Fibroblast of skin of right biceps (primary cell): ENCODE measurements at regions not wholly inside any gene's neighbourhood (a gene's known extent, or its start where the extent isn't known, plus 50 kb on each side); places are given as distances from the start of the nearest gene placed in this dataset.
A peak's percentile ranks its signal among the peaks of the same experiment; 100 is the strongest.

ENCODE experiments used
- DNase-seq: peaks from one replicate; pipeline ENCODE4 v3.0.0-alpha.2; 2013

- no peak for DNase-seq
These were observed 509.4 kb upstream of the SETBP1 start for GRCh38 chr18:44171301-44171700.

- no peak for DNase-seq
These were observed 504.8 kb upstream of the SETBP1 start for GRCh38 chr18:44175891-44176290.

- peak; percentile 13 for DNase-seq
These were observed 502.2 kb upstream of the SETBP1 start for GRCh38 chr18:44178476-44178875.

- DNase-seq: no peak
These were observed 501.0 kb upstream of the SETBP1 start for GRCh38 chr18:44179693-44180092.

- peak; percentile 54 for DNase-seq
These were observed 500.0 kb upstream of the SETBP1 start for GRCh38 chr18:44180683-44181082.

- DNase-seq: peak; percentile 9
These were observed 498.5 kb upstream of the SETBP1 start for GRCh38 chr18:44181951-44182747.

- peak; percentile 51 for DNase-seq
These were observed 494.7 kb upstream of the SETBP1 start for GRCh38 chr18:44186001-44186400.

- no peak for DNase-seq
These were observed 493.6 kb upstream of the SETBP1 start for GRCh38 chr18:44187090-44187489.

GRCh38 chr18:44195394-44196140 is 485.1 kb upstream of the SETBP1 start:
- DNase-seq: no peak

GRCh38 chr18:44197832-44198611 is 482.7 kb upstream of the SETBP1 start:
- DNase-seq: peak; percentile 2

GRCh38 chr18:44198612-44199284 is 481.9 kb upstream of the SETBP1 start:
- DNase-seq: no peak

GRCh38 chr18:44213293-44213692 is 467.4 kb upstream of the SETBP1 start:
- no peak for DNase-seq

GRCh38 chr18:44214396-44214795 is 466.3 kb upstream of the SETBP1 start:
- no peak for DNase-seq

- no peak for DNase-seq
These were observed 464.5 kb upstream of the SETBP1 start for GRCh38 chr18:44216169-44216568.

GRCh38 chr18:44227501-44227900 is 453.2 kb upstream of the SETBP1 start:
- no peak for DNase-seq

GRCh38 chr18:44229693-44230108 is 451.0 kb upstream of the SETBP1 start:
- peak; percentile 53 for DNase-seq

- DNase-seq: no peak
These were observed 448.8 kb upstream of the SETBP1 start for GRCh38 chr18:44231936-44232335.

- DNase-seq: no peak
These were observed 448.2 kb upstream of the SETBP1 start for GRCh38 chr18:44232500-44232899.

- DNase-seq: peak; percentile 53
These were observed 442.2 kb upstream of the SETBP1 start for GRCh38 chr18:44238454-44238853.

GRCh38 chr18:44238911-44239310 is 441.8 kb upstream of the SETBP1 start:
- no peak for DNase-seq

GRCh38 chr18:44241020-44241419 is 439.7 kb upstream of the SETBP1 start:
- DNase-seq: no peak

GRCh38 chr18:44245019-44245418 is 435.7 kb upstream of the SETBP1 start:
- DNase-seq: no peak

- DNase-seq: peak; percentile 7
These were observed 434.7 kb upstream of the SETBP1 start for GRCh38 chr18:44246001-44246400.
